Mesothelial cell of epicardium (in vitro differentiated cells): ENCODE measurements at regions not wholly inside any gene's neighbourhood (a gene's known extent, or its start where the extent isn't known, plus 50 kb on each side); places are given as distances from the start of the nearest gene placed in this dataset.
"Not testable (repeated sequence)": the region's sequence is repeated elsewhere in the genome, so short reads cannot be mapped to it uniquely, and the experiment has no call there.

ENCODE experiments used
- DNase-seq, 2 experiments: peaks; one replicate each; pipeline ENCODE4 v3.0.0; 2021; ENCODE audit warnings: low spot score in 2 of 2; ENCODE audit not compliant: unreplicated experiment in 2 of 2
- H3K27ac Mint-ChIP-seq: 2 replicates; pipeline ENCODE4 v1.8.0; 2021; ENCODE audit warnings: mixed read lengths
- H3K27me3 Mint-ChIP-seq: 2 replicates; pipeline ENCODE4 v1.8.0; 2021; ENCODE audit warnings: low read depth, mixed read lengths
- H3K36me3 Mint-ChIP-seq: 2 replicates; pipeline ENCODE4 v1.8.0; 2021; ENCODE audit warnings: mixed read lengths
- H3K4me1 Mint-ChIP-seq: 2 replicates; pipeline ENCODE4 v1.8.0; 2021; ENCODE audit warnings: mixed read lengths
- H3K4me3 Mint-ChIP-seq: 2 replicates; pipeline ENCODE4 v1.8.0; 2021; ENCODE audit warnings: mild to moderate bottlenecking, moderate library complexity, mixed read lengths
- H3K9me3 Mint-ChIP-seq: 2 replicates; pipeline ENCODE4 v1.8.0; 2021; ENCODE audit warnings: mixed read lengths
- CTCF ChIP-seq: fragments of 200-600 bp; sonication (generic); IDR thresholded peaks from one replicate; pipeline ENCODE4 v1.5.0; 2021; ENCODE audit warnings: antibody characterized with exemption; ENCODE audit not compliant: unreplicated experiment

GRCh38 chr5:57069115-57069835 lies 104.6 kb upstream of the GPBP1 start:
- no peak for TF ChIP-seq CTCF
- no peak for DNase-seq
- no peak overlapping the region for H3K4me3 Mint-ChIP-seq
- H3K9me3 Mint-ChIP-seq, result peaks cover 35% of the 10 kb centered on the region
- H3K27me3 Mint-ChIP-seq, result no peaks in the 10 kb centered on the region
- H3K36me3 Mint-ChIP-seq, result peaks cover 6% of the 10 kb centered on the region
- H3K4me1 Mint-ChIP-seq, result peaks cover 4% of the 10 kb centered on the region
- no peak overlapping the region for H3K27ac Mint-ChIP-seq

DNA sequence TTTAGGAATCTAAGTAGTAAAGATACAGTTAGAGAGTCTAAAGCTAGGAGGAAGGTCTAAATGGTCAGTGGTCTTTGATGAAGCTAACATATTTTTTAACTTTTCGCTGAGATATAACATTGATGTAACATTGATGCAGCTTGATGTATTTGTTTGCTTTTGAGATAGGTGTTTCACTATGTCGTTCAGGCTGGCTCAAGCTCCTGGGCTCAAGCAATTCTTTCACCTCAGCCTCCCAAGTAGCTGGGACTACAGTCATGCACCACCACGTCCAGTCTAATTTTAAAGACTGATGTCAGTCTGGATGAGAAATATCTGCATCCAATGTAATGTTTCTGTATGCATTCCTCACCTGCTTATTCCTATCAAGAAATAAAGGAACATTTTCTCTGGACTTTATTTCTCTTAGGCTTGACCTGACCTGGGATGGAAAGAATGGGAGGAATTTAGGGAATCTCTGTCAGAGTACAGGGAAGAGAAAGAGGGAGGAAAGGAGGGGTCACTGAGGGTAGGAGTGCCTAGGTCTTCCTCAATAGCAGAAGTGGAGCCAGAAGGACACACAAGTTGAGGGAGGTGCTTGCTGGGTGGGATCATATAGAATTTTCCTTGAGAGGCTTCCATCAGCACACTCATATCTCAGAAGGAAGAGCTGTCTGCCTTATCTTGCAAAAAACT lies 101.5 kb upstream of the GPBP1 start:
- no peaks in the 10 kb centered on the region for H3K27me3 Mint-ChIP-seq
- no peak overlapping the region for H3K4me3 Mint-ChIP-seq
- TF ChIP-seq CTCF, result no peak
- H3K27ac Mint-ChIP-seq, result peak overlapping the region; percentile 26
- peaks cover 4% of the 10 kb centered on the region for H3K4me1 Mint-ChIP-seq
- H3K9me3 Mint-ChIP-seq, result peaks cover 19% of the 10 kb centered on the region
- DNase-seq, result no peak
- H3K36me3 Mint-ChIP-seq, result peaks cover 7% of the 10 kb centered on the region

GRCh38 chr5:57082441-57083067 lies 91.3 kb upstream of the GPBP1 start:
- H3K27me3 Mint-ChIP-seq, result no peaks in the 10 kb centered on the region
- TF ChIP-seq CTCF, result no peak
- DNase-seq, result no peak
- H3K36me3 Mint-ChIP-seq, result no peaks in the 10 kb centered on the region
- H3K9me3 Mint-ChIP-seq, result peaks cover 22% of the 10 kb centered on the region
- H3K4me1 Mint-ChIP-seq, result no peaks in the 10 kb centered on the region
- no peak overlapping the region for H3K27ac Mint-ChIP-seq
- no peak overlapping the region for H3K4me3 Mint-ChIP-seq

GRCh38 chr5:57085306-57086081 lies 88.4 kb upstream of the GPBP1 start:
- DNase-seq, result no peak
- H3K27ac Mint-ChIP-seq, result no peak overlapping the region
- no peaks in the 10 kb centered on the region for H3K4me1 Mint-ChIP-seq
- H3K27me3 Mint-ChIP-seq, result no peaks in the 10 kb centered on the region
- no peak overlapping the region for H3K4me3 Mint-ChIP-seq
- peaks cover 24% of the 10 kb centered on the region for H3K9me3 Mint-ChIP-seq
- no peaks in the 10 kb centered on the region for H3K36me3 Mint-ChIP-seq
- no peak for TF ChIP-seq CTCF

DNA sequence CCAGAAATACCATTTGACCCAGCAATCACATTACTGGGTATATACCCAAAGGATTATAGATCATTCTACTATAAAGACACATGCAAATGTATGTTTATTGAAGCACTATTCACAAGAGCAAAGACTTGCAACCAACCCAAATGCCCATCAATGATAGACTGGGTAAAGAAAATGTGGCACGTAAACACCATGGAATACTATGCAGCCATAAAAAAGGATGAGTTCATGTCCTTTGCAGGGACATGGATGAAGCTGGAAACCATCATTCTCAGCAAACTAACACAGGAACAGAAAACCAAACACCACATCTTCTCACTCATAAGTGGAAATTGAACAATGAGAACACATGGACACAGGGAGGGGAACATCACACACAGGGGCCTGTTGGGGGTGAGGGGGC lies 85.9 kb upstream of the GPBP1 start:
- DNase-seq, H3K9me3 Mint-ChIP-seq, H3K36me3 Mint-ChIP-seq, H3K4me1 Mint-ChIP-seq, H3K27ac Mint-ChIP-seq, H3K27me3 Mint-ChIP-seq, H3K4me3 Mint-ChIP-seq: not testable (repeated sequence)
